ENCODE measurements at regions not wholly inside any gene's neighbourhood (a gene's known extent, or its start where the extent isn't known, plus 50 kb on each side); places are given as distances from the start of the nearest gene placed in this dataset.

- TF ChIP-seq CTCF (IDR thresholded peaks at IDR 0.05; ENCODE audit: insufficient read depth, low read depth, low read length), result no peak
- TF ChIP-seq EZH2 (IDR thresholded peaks at IDR 0.05; ENCODE audit: insufficient read depth, low read length), result no peak
Measured at GRCh38 chr2:216915557-216916150, 55.8 kb upstream of the TNP1 start.
